ENCODE measurements at regions not wholly inside any gene's neighbourhood (a gene's known extent, or its start where the extent isn't known, plus 50 kb on each side); places are given as distances from the start of the nearest gene placed in this dataset.

GRCh38 chr2:190786404-190787166 lies 94.0 kb upstream of the GLS start:
- peak overlapping the region; percentile 57 for H3K27ac ChIP-seq
- TF ChIP-seq CTCF (conservative IDR thresholded peaks at IDR 0.05): no peak
- no peak for TF ChIP-seq ZFX (IDR thresholded peaks at IDR 0.05)

GRCh38 chr2:190787743-190788235 lies 92.8 kb upstream of the GLS start:
- no peak for TF ChIP-seq ZFX (IDR thresholded peaks at IDR 0.05)
- TF ChIP-seq CTCF (conservative IDR thresholded peaks at IDR 0.05): no peak
- H3K27ac ChIP-seq: no peak overlapping the region

GRCh38 chr2:190789074-190790004 lies 91.3 kb upstream of the GLS start:
- TF ChIP-seq CTCF (conservative IDR thresholded peaks at IDR 0.05): no peak
- no peak for TF ChIP-seq ZFX (IDR thresholded peaks at IDR 0.05)
- H3K27ac ChIP-seq: no peak overlapping the region

GRCh38 chr2:190791347-190791975 lies 89.2 kb upstream of the GLS start:
- TF ChIP-seq ZFX (IDR thresholded peaks at IDR 0.05) (no peak), CTCF (conservative IDR thresholded peaks at IDR 0.05) (no peak)
- H3K27ac ChIP-seq: no peak overlapping the region

- no peak overlapping the region for H3K27ac ChIP-seq
Measured at GRCh38 chr2:190791976-190792575, 88.5 kb upstream of the GLS start.

More at GRCh38 chr2:190791976-190792575, 88.5 kb upstream of the GLS start:
- TF ChIP-seq CTCF (conservative IDR thresholded peaks at IDR 0.05): no peak
